Vagina (tissue), 2 donors: ENCODE measurements at regions not wholly inside any gene's neighbourhood (a gene's known extent, or its start where the extent isn't known, plus 50 kb on each side); places are given as distances from the start of the nearest gene placed in this dataset.

Experiments
- CTCF ChIP-seq, 3 experiments: fragments of 450-650 bp in 2 of 3; fragments of 200-600 bp in 1 of 3; sonication (generic) in 1 of 3; IDR thresholded peaks; one replicate each; pipeline ENCODE4 v1.5.1; 2017 to 2019; ENCODE audit warnings: antibody characterized with exemption in 3 of 3, mild to moderate bottlenecking in 2 of 3, moderate library complexity in 2 of 3
- POLR2A ChIP-seq, 2 donors: fragments of 450-650 bp; IDR thresholded peaks; one replicate each; pipeline ENCODE4 v1.6.1; 2017; ENCODE audit warnings: antibody characterized with exemption in 2 of 2, mild to moderate bottlenecking in 2 of 2, moderate library complexity in 2 of 2
- POLR2AphosphoS5 ChIP-seq, 2 donors: sonication (generic); formaldehyde crosslinking; IDR thresholded peaks; one replicate each; pipeline ENCODE4 v1.9.0; 2017; ENCODE audit warnings: antibody characterized with exemption in 2 of 2, mild to moderate bottlenecking in 2 of 2, low read depth in 1 of 2; ENCODE audit not compliant: insufficient read depth in 1 of 2

GRCh38 chr3:127418560-127419147 is 130.8 kb upstream of the PRR20G start:
- TF ChIP-seq CTCF (IDR thresholded peaks at IDR 0.05) (no peak), POLR2AphosphoS5 (IDR thresholded peaks at IDR 0.05; ENCODE audit: insufficient read depth in 1 of 2, low read depth in 1 of 2) (no peak), POLR2A (IDR thresholded peaks at IDR 0.05) (no peak)
